HepG2 (cell line): ENCODE measurements at regions not wholly inside any gene's neighbourhood (a gene's known extent, or its start where the extent isn't known, plus 50 kb on each side); places are given as distances from the start of the nearest gene placed in this dataset.

Experiments
- GFI1 ChIP-seq: sonication (generic); formaldehyde crosslinking; IDR thresholded peaks from 2 replicates; pipeline ENCODE4 v1.5.0; 2020; ENCODE audit warnings: missing genetic modification reagents, mild to moderate bottlenecking, borderline replicate concordance
- KLF12 ChIP-seq: sonication (generic); formaldehyde crosslinking; IDR thresholded peaks from 2 replicates; pipeline ENCODE4 v1.4.0; 2020; ENCODE audit warnings: missing genetic modification reagents, borderline replicate concordance
- NFATC3 ChIP-seq: sonication (generic); formaldehyde crosslinking; IDR thresholded peaks from 2 replicates; pipeline ENCODE4 v1.5.1; 2020; ENCODE audit warnings: mild to moderate bottlenecking, missing genetic modification reagents
- PPARG ChIP-seq: conservative IDR thresholded peaks from 2 replicates; pipeline ENCODE4 v1.6.1; 2016; ENCODE audit warnings: missing biosample characterization, missing genetic modification reagents
- RFXAP ChIP-seq: sonication (generic); formaldehyde crosslinking; IDR thresholded peaks from 2 replicates; pipeline ENCODE4 v1.4.0; 2020; ENCODE audit warnings: missing genetic modification reagents, borderline replicate concordance
- SAP130 ChIP-seq: IDR thresholded peaks from 2 replicates; pipeline ENCODE4 v1.6.1; 2016; ENCODE audit warnings: low read depth
- SMARCE1 ChIP-seq: fragments of 450-650 bp; IDR thresholded peaks from 2 replicates; pipeline ENCODE4 v1.6.1; 2017; ENCODE audit warnings: borderline replicate concordance
- TAF15 ChIP-seq: fragments of 200-400 bp; formaldehyde crosslinking; IDR thresholded peaks from one replicate; pipeline ENCODE4 v1.6.1; 2018; ENCODE audit warnings: mild to moderate bottlenecking, low read depth, low read length; ENCODE audit not compliant: poor library complexity, severe bottlenecking
- ZBTB7A ChIP-seq: sonication (generic); formaldehyde crosslinking; IDR thresholded peaks from 2 replicates; pipeline ENCODE4 v1.8.0; 2022; ENCODE audit warnings: mild to moderate bottlenecking, missing genetic modification reagents
- ZBTB8A ChIP-seq: sonication (generic); formaldehyde crosslinking; IDR thresholded peaks from 2 replicates; pipeline ENCODE4 v1.4.0; 2020; ENCODE audit warnings: mild to moderate bottlenecking, low read depth, missing genetic modification reagents, borderline replicate concordance
- ZNF253 ChIP-seq: sonication (generic); formaldehyde crosslinking; IDR thresholded peaks from 2 replicates; pipeline ENCODE4 v1.8.0; 2022; ENCODE audit warnings: mild to moderate bottlenecking, missing genetic modification reagents, borderline replicate concordance
- ZNF333 ChIP-seq: sonication (generic); formaldehyde crosslinking; IDR thresholded peaks from 2 replicates; pipeline ENCODE4 v1.4.0; 2020; ENCODE audit warnings: mild to moderate bottlenecking, missing genetic modification reagents, borderline replicate concordance
- ZNF547 ChIP-seq: sonication (generic); formaldehyde crosslinking; IDR thresholded peaks from 2 replicates; pipeline ENCODE4 v1.5.1; 2020; ENCODE audit warnings: mild to moderate bottlenecking, missing genetic modification reagents
- ZNF569 ChIP-seq: sonication (generic); formaldehyde crosslinking; IDR thresholded peaks from 2 replicates; pipeline ENCODE4 v1.5.0; 2020; ENCODE audit warnings: mild to moderate bottlenecking, missing genetic modification reagents, moderate library complexity, borderline replicate concordance
- ZNF782 ChIP-seq: sonication (generic); formaldehyde crosslinking; IDR thresholded peaks from 2 replicates; pipeline ENCODE4 v1.4.0; 2020; ENCODE audit warnings: missing genetic modification reagents, mild to moderate bottlenecking, borderline replicate concordance
- TF ChIP-seq, protein P1 (sequence below): sonication (generic); formaldehyde crosslinking; IDR thresholded peaks from 2 replicates; pipeline ENCODE4 v1.4.0; 2020; ENCODE audit warnings: missing genetic modification reagents
- TF ChIP-seq, protein P2 (sequence below): sonication (generic); formaldehyde crosslinking; conservative IDR thresholded peaks from 2 replicates; pipeline ENCODE4 v1.8.0; 2022; ENCODE audit warnings: missing genetic modification reagents
- TF ChIP-seq, protein P3 (sequence below): sonication (generic); formaldehyde crosslinking; IDR thresholded peaks from 2 replicates; pipeline ENCODE4 v1.4.0; 2020; ENCODE audit warnings: missing genetic modification reagents, borderline replicate concordance

DNA sequence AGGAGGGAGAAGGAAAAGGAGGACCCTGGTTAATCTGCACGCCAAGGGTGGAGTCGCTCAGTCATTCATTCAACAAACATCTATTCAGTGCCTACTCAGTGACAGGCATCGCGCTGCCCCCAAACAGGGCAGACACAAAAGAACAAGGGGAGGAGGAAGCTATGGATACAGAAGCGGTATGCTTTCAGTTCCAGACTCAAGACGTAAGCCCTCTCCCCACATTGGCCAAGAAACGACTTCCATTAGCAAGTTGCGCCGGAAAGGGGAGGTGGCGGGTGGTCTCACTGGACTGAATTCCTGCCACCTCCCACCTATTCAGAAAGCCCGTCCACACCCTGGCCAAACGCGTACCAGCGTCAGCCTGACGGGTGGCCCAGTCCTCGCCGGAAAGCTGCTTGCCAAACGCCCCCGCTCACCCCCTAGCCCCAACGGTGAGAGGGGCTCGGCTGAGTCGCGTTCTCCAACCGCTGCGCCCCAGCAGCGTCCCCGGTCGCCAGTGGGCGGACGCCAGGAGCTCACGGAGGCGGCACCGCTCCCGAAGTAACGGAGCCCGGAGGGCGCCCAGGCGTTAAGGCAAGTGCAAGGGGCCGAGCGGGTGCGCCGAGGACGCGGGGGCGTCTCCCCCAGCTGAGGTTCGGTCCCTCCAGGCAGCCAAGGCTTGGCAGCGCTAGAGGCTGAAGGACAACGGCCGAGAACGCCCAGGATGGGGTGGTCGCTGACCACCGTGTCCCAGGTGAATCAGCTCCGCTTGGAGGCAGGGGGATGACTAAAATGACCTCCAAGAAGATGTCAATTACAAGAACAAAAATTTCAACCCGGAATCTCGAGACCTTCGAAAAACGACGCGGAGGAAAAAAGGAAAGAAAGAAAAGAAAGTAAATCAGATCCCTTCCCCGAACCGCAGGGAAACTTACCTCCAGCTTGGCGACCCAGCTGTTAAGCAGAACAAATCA is 470.7 kb downstream of the SOX9 start (continued):
- TF ChIP-seq, protein P1, sequence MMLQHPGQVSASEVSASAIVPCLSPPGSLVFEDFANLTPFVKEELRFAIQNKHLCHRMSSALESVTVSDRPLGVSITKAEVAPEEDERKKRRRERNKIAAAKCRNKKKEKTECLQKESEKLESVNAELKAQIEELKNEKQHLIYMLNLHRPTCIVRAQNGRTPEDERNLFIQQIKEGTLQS = no peak
- TF ChIP-seq TAF15 (no peak), ZBTB8A (CRISPR knock-in tag) (no peak), ZNF253 (peak; percentile 86; the same call in 1 of the 2 replicates), NFATC3 (CRISPR knock-in tag) (0 out of 2 replicates have a peak, but pooled peaks have one; percentile 57), ZBTB7A (0 out of 2 replicates have a peak, but pooled peaks have one; percentile 46), PPARG (0 out of 2 replicates have a peak, but pooled peaks have one; percentile 31), SMARCE1 (no peak), SAP130 (CRISPR knock-in tag) (peak; percentile 78), ZNF782 (CRISPR knock-in tag) (peak; percentile 67; the same call in 1 of the 2 replicates), ZNF547 (0 out of 2 replicates have a peak, but pooled peaks have one; percentile 14), KLF12 (CRISPR knock-in tag) (peak; percentile 10; the same call in 1 of the 2 replicates), GFI1 (CRISPR knock-in tag) (no peak), RFXAP (CRISPR knock-in tag) (no peak), ZNF333 (CRISPR knock-in tag) (peak; percentile 45; the same call in 1 of the 2 replicates), ZNF569 (CRISPR knock-in tag) (no peak)
- TF ChIP-seq, protein P2, sequence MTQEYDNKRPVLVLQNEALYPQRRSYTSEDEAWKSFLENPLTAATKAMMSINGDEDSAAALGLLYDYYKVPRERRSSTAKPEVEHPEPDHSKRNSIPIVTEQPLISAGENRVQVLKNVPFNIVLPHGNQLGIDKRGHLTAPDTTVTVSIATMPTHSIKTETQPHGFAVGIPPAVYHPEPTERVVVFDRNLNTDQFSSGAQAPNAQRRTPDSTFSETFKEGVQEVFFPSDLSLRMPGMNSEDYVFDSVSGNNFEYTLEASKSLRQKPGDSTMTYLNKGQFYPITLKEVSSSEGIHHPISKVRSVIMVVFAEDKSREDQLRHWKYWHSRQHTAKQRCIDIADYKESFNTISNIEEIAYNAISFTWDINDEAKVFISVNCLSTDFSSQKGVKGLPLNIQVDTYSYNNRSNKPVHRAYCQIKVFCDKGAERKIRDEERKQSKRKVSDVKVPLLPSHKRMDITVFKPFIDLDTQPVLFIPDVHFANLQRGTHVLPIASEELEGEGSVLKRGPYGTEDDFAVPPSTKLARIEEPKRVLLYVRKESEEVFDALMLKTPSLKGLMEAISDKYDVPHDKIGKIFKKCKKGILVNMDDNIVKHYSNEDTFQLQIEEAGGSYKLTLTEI (CRISPR knock-in tag) = no peak
- TF ChIP-seq, protein P3, sequence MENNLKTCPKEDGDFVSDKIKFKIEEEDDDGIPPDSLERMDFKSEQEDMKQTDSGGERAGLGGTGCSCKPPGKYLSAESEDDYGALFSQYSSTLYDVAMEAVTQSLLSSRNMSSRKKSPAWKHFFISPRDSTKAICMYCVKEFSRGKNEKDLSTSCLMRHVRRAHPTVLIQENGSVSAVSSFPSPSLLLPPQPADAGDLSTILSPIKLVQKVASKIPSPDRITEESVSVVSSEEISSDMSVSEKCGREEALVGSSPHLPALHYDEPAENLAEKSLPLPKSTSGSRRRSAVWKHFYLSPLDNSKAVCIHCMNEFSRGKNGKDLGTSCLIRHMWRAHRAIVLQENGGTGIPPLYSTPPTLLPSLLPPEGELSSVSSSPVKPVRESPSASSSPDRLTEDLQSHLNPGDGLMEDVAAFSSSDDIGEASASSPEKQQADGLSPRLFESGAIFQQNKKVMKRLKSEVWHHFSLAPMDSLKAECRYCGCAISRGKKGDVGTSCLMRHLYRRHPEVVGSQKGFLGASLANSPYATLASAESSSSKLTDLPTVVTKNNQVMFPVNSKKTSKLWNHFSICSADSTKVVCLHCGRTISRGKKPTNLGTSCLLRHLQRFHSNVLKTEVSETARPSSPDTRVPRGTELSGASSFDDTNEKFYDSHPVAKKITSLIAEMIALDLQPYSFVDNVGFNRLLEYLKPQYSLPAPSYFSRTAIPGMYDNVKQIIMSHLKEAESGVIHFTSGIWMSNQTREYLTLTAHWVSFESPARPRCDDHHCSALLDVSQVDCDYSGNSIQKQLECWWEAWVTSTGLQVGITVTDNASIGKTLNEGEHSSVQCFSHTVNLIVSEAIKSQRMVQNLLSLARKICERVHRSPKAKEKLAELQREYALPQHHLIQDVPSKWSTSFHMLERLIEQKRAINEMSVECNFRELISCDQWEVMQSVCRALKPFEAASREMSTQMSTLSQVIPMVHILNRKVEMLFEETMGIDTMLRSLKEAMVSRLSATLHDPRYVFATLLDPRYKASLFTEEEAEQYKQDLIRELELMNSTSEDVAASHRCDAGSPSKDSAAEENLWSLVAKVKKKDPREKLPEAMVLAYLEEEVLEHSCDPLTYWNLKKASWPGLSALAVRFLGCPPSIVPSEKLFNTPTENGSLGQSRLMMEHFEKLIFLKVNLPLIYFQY (CRISPR knock-in tag) = no peak
